K562 (cell line): ENCODE measurements at regions not wholly inside any gene's neighbourhood (a gene's known extent, or its start where the extent isn't known, plus 50 kb on each side); places are given as distances from the start of the nearest gene placed in this dataset.

ENCODE experiments used
- CEBPZ ChIP-seq: fragments of 150-350 bp; IDR thresholded peaks from 2 replicates; pipeline ENCODE4 v1.6.1; 2014; ENCODE audit warnings: low read depth, mild to moderate bottlenecking, low read length, borderline replicate concordance
- GABPB1 ChIP-seq: sonication (generic); formaldehyde crosslinking; IDR thresholded peaks from 2 replicates; pipeline ENCODE4 v1.8.0; 2022; ENCODE audit warnings: mild to moderate bottlenecking, missing genetic modification reagents
- SMC3 ChIP-seq: conservative IDR thresholded peaks from 2 replicates; pipeline ENCODE4 v1.6.1; 2011; ENCODE audit warnings: low read depth, low read length, improper control_type of control experiment; ENCODE audit not compliant: insufficient read depth
- ZNF655 ChIP-seq: fragments of 250-450 bp; sonication (Bioruptor Pico); IDR thresholded peaks from 2 replicates; pipeline ENCODE4 v1.5.0; 2021

GRCh38 chr22:44396021-44396726, 83.4 kb upstream of the SHISAL1 start:
- TF ChIP-seq CEBPZ: no peak
- no peak for TF ChIP-seq GABPB1 (CRISPR knock-in tag)
- no peak for TF ChIP-seq ZNF655
- TF ChIP-seq SMC3: no peak
